B cell (primary cell): ENCODE measurements at regions not wholly inside any gene's neighbourhood (a gene's known extent, or its start where the extent isn't known, plus 50 kb on each side); places are given as distances from the start of the nearest gene placed in this dataset.

Experiments used
- ATAC-seq: fragments of 200-7000 bp; cut with Tn5 transposase; one replicate; pipeline ENCODE4 v1.10.0; 2021; ENCODE audit warnings: low read depth, mild to moderate bottlenecking, moderate number of reproducible peaks, moderate library complexity
- CTCF ChIA-PET: fragments of 350-600 bp; sonication (Branson Sonifier 250); formaldehyde crosslinking; loops from one replicate; lab custom pipeline; 2021; ENCODE audit warnings: antibody characterized with exemption, inconsistent platforms; lab: Charles Lee
- POLR2A ChIA-PET: fragments of 350-600 bp; sonication (Branson Sonifier 250); formaldehyde crosslinking; loops from one replicate; lab custom pipeline; 2021; ENCODE audit warnings: antibody characterized with exemption; lab: Charles Lee
- DNase-seq: peaks from one replicate; pipeline ENCODE4 v3.0.0; 2013
- H2AFZ ChIP-seq: 2 replicates; pipeline ENCODE4 v1.6.1; 2012; ENCODE audit warnings: mild to moderate bottlenecking, low read depth, low read length; ENCODE audit not compliant: insufficient read depth, poor library complexity, severe bottlenecking
- H3K27ac ChIP-seq, 2 donors: 1 replicate in 1 of 2; 2 replicates in 1 of 2; pipeline ENCODE4 v1.5.1; 2012 to 2013; ENCODE audit warnings: low read length in 2 of 2, mild to moderate bottlenecking in 2 of 2, moderate library complexity in 1 of 2
- H3K27me3 ChIP-seq, 4 experiments: fragments of 200-600 bp in 1 of 4; sonication (generic) in 1 of 4; replicated peaks in 1 of 4; 1 replicate in 2 of 4; 2 replicates in 2 of 4; pipeline versions ENCODE4 v1.6.1 to v1.7.0; 2013 to 2016; ENCODE audit warnings: low read length in 3 of 4, mild to moderate bottlenecking in 2 of 4, mixed read lengths in 1 of 4, moderate library complexity in 1 of 4; ENCODE audit not compliant: insufficient read depth in 4 of 4, control insufficient read depth in 3 of 4; ENCODE audit errors: control extremely low read depth in 1 of 4
- H3K36me3 ChIP-seq, 2 experiments: replicated peaks in 1 of 2; 1 replicate in 1 of 2; 2 replicates in 1 of 2; pipeline versions ENCODE4 v1.6.1 to v1.7.1; 2013; ENCODE audit warnings: low read length in 1 of 2; ENCODE audit not compliant: insufficient read depth in 2 of 2, control insufficient read depth in 1 of 2; ENCODE audit errors: control extremely low read depth in 1 of 2, extremely low read depth in 1 of 2
- H3K4me1 ChIP-seq, 2 donors: fragments of 200-600 bp in 1 of 2; sonication (generic) in 1 of 2; 1 replicate in 1 of 2; 2 replicates in 1 of 2; pipeline versions ENCODE4 v1.5.1 to v1.6.1; 2013 to 2017; ENCODE audit warnings: low read length in 2 of 2; ENCODE audit not compliant: control insufficient read depth in 2 of 2, insufficient read depth in 2 of 2
- H3K4me2 ChIP-seq: replicated peaks from 2 replicates; pipeline ENCODE3; 2012; ENCODE audit warnings: mild to moderate bottlenecking, low read depth, low read length; ENCODE audit not compliant: poor library complexity, severe bottlenecking
- H3K4me3 ChIP-seq, 5 experiments: fragments of 200-600 bp in 1 of 5; sonication (generic) in 1 of 5; 1 replicate in 3 of 5; 2 replicates in 2 of 5; pipeline versions ENCODE4 v1.5.1 to v1.7.0; 2011 to 2016; ENCODE audit warnings: low read length in 4 of 5, mild to moderate bottlenecking in 4 of 5, low read depth in 2 of 5, control low read depth in 1 of 5, moderate library complexity in 1 of 5; ENCODE audit not compliant: insufficient read depth in 1 of 5; ENCODE audit errors: control extremely low read depth in 1 of 5, extremely low read depth in 1 of 5
- H3K79me2 ChIP-seq: fragments of 200-600 bp; sonication (generic); one replicate; pipeline ENCODE4 v1.6.0; 2016; ENCODE audit warnings: low read length; ENCODE audit not compliant: control insufficient read depth, insufficient read depth
- H3K9ac ChIP-seq: fragments of 200-600 bp; sonication (generic); 2 replicates; pipeline ENCODE4 v1.6.1; 2017; ENCODE audit warnings: mild to moderate bottlenecking, low read length, moderate library complexity
- H3K9me3 ChIP-seq, 3 donors: one replicate each; pipeline versions ENCODE4 v1.6.1 to v1.7.1; 2013; ENCODE audit warnings: low read length in 2 of 3; ENCODE audit not compliant: control insufficient read depth in 2 of 3, insufficient read depth in 1 of 3; ENCODE audit errors: control extremely low read depth in 1 of 3
- H4K20me1 ChIP-seq: 2 replicates; pipeline ENCODE4 v1.6.0; 2012; ENCODE audit warnings: mild to moderate bottlenecking, low read length; ENCODE audit not compliant: insufficient read depth, control insufficient read depth, poor library complexity, severe bottlenecking
- H3K27ac Mint-ChIP-seq: one replicate; pipeline ENCODE4 v1.8.0; 2021; ENCODE audit warnings: mixed read lengths
- H3K27me3 Mint-ChIP-seq: one replicate; pipeline ENCODE4 v1.8.0; 2021; ENCODE audit warnings: mixed read lengths
- H3K4me1 Mint-ChIP-seq: one replicate; pipeline ENCODE4 v1.8.0; 2021; ENCODE audit warnings: mixed read lengths
- H3K4me3 Mint-ChIP-seq: one replicate; pipeline ENCODE4 v1.8.0; 2021; ENCODE audit warnings: mixed read lengths
- H3K9me3 Mint-ChIP-seq: one replicate; pipeline ENCODE4 v1.8.0; 2022; ENCODE audit warnings: mixed read lengths; ENCODE audit not compliant: insufficient read depth
- EZH2 ChIP-seq: IDR thresholded peaks from 2 replicates; pipeline ENCODE4 v1.6.1; 2012; ENCODE audit warnings: borderline replicate concordance, low read depth, mild to moderate bottlenecking, moderate library complexity, low read length; ENCODE audit not compliant: insufficient read depth, poor library complexity, severe bottlenecking
- WGBS: methylation state at CpG from one replicate; pipeline ENCODE4 v1.1.5; 2013; ENCODE audit warnings: missing lambda C conversion rate; ENCODE audit not compliant: insufficient coverage; 5-methylcytosine and 5-hydroxymethylcytosine counted together
- intact Hi-C: fragments of 100-400 bp; cut with micrococcal nuclease; formaldehyde crosslinking; loops from one replicate; pipeline ENCODE4 v1.10.0; 2022
- TF ChIP-seq, protein P1 (sequence below): fragments of 200-600 bp; IDR thresholded peaks from one replicate; pipeline ENCODE4 v1.8.0; 2022; ENCODE audit warnings: antibody characterized with exemption, mild to moderate bottlenecking

GRCh38 chr3:99576904-99577559 is 61.4 kb upstream of the COL8A1 start:
- intact Hi-C loops: no loop called here
- H4K20me1 ChIP-seq: no peaks in the 10 kb centered on the region
- no peak for ATAC-seq
- no peaks in the 10 kb centered on the region for H3K79me2 ChIP-seq
- H3K4me1 ChIP-seq: no peaks in the 10 kb centered on the region
- no peak overlapping the region for H3K27ac ChIP-seq
- no peak overlapping the region for H3K4me2 ChIP-seq
- no peak for DNase-seq
- no peaks in the 10 kb centered on the region for H3K9me3 ChIP-seq
- TF ChIP-seq, protein P1, sequence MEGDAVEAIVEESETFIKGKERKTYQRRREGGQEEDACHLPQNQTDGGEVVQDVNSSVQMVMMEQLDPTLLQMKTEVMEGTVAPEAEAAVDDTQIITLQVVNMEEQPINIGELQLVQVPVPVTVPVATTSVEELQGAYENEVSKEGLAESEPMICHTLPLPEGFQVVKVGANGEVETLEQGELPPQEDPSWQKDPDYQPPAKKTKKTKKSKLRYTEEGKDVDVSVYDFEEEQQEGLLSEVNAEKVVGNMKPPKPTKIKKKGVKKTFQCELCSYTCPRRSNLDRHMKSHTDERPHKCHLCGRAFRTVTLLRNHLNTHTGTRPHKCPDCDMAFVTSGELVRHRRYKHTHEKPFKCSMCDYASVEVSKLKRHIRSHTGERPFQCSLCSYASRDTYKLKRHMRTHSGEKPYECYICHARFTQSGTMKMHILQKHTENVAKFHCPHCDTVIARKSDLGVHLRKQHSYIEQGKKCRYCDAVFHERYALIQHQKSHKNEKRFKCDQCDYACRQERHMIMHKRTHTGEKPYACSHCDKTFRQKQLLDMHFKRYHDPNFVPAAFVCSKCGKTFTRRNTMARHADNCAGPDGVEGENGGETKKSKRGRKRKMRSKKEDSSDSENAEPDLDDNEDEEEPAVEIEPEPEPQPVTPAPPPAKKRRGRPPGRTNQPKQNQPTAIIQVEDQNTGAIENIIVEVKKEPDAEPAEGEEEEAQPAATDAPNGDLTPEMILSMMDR: no peak
- TF ChIP-seq EZH2: no peak
- no peak overlapping the region for H3K4me3 ChIP-seq
- H3K36me3 ChIP-seq: no peaks in the 10 kb centered on the region
- Mint-ChIP-seq H3K27me3 (no peaks in the 10 kb centered on the region), H3K4me1 (no peaks in the 10 kb centered on the region), H3K4me3 (no peak overlapping the region), H3K9me3 (peaks cover 3% of the 10 kb centered on the region), H3K27ac (no peak overlapping the region)
- ChIA-PET CTCF (no interaction called here), POLR2A (no interaction called here)
- no peak overlapping the region for H3K9ac ChIP-seq
- H3K27me3 ChIP-seq: no peaks in the 10 kb centered on the region
- no CpG with 5 or more reads among the region's 4 CpGs for WGBS
- H2AFZ ChIP-seq: no peak overlapping the region

DNA sequence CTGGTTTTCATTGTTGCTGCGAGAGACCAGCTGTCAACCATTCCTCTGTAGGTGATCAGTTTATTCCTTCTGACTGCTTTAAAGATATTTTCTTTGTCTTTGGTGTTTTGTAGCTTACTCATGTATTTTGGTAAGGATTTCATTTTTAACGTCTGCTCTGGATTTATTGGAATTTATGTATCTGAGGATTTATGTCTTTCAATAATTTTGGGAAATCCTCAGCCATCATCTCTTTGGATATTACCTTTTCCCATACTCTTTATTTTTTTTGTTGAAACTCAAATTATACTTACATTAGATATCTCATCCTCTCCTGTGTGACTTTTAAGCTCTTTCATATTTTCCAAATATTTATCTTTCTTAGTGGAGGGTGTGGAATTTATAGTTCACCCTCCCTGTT is 62.7 kb upstream of the COL8A1 start:
- ATAC-seq: no peak
- H3K4me1 Mint-ChIP-seq: no peaks in the 10 kb centered on the region
- CTCF ChIA-PET: no interaction called here

More for the DNA sequence above, 62.7 kb upstream of the COL8A1 start:
- no peak overlapping the region for H2AFZ ChIP-seq
- Mint-ChIP-seq H3K9me3 (peaks cover 3% of the 10 kb centered on the region), H3K27ac (no peak overlapping the region), H3K27me3 (no peaks in the 10 kb centered on the region), H3K4me3 (no peak overlapping the region)
- no peak overlapping the region for H3K27ac ChIP-seq
- intact Hi-C loops: no loop called here
- H3K4me1 ChIP-seq: no peaks in the 10 kb centered on the region
- H3K9ac ChIP-seq: no peak overlapping the region
- WGBS: no CpG with 5 or more reads among the region's 2 CpGs
- H4K20me1 ChIP-seq: no peaks in the 10 kb centered on the region
- H3K27me3 ChIP-seq: no peaks in the 10 kb centered on the region
- no peaks in the 10 kb centered on the region for H3K36me3 ChIP-seq
- no peaks in the 10 kb centered on the region for H3K9me3 ChIP-seq
- POLR2A ChIA-PET: no interaction called here
- DNase-seq: no peak
- H3K4me3 ChIP-seq: no peak overlapping the region
- TF ChIP-seq EZH2: no peak
- TF ChIP-seq, protein P1: no peak
- no peaks in the 10 kb centered on the region for H3K79me2 ChIP-seq
- H3K4me2 ChIP-seq: no peak overlapping the region
